DMS53 (cell line): ENCODE measurements at regions not wholly inside any gene's neighbourhood (a gene's known extent, or its start where the extent isn't known, plus 50 kb on each side); places are given as distances from the start of the nearest gene placed in this dataset.

Source experiments
- DNase-seq: peaks from one replicate; lab custom pipeline; 2025; lab: John Stamatoyannopoulos, UW

DNA sequence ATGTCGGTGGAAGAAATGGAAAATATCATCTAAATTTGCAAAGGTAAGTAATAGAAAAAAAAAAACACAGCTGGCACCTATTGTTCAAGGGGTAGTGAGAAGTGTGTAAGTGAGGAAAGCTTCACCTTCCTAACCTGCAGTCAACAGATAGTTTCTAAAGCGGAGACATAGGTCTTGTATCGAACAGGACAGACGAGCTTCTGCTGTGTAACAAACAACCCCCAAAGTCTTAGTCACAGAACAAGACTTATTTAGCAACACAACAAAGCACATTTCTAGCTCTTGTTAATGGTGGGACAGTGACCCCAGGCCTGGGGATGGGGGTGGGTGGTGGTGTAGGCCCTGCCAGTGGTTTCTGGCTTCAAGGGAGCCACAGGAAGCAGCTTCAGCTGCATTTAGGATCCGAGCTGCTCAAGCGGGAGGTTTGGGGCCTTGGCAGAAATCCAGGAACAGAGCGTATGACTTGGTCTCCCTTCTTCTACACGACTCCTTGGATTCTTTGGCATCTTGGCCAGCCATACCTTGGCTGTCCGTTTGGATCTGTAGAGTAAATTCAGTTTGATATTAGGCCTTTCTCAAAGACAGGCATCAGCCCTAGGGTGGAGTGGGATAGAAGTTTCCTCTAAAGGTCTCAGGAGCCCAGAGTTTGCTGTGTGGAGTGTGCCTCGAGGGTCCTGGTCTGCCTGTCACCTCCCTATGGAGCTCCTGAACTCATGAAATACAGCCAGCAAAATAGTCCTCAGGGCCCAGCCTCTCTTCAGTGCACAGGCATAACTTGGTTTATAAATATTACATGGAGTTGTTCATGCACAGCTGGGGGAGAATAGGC is 56.9 kb upstream of the SHH start:
- DNase-seq = no peak

DNA sequence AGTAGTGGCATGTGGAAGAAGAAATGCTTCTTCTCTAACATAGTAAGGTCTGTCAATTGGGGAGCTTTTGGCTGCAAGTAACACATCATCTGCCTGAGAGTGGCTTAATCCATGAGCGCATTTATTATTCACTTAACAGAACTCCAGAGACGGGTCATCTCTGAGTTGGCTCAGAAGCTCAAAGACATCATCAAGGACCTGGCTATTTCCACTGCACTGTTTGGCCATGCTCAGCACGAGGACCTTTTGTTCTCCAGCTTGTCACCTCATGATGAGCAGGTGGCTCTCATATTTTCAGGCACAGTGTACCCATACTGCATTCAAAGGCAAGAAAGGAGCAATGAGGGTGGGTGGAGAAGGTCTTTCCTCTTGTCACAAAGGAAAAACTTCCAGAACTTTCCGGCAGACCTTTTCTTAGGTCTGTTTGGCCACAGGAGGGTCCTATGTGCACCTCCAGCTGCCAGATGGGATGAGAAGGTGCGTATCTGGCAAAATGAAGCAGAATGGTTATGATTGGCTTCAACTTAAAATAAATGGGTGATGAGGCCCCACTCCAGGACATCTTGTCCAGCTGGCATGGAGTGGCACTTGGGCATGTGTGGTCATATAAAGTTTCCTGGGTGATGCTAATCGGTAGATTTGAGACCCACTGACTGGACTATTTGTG is 55.6 kb upstream of the SHH start:
- no peak for DNase-seq

DNA sequence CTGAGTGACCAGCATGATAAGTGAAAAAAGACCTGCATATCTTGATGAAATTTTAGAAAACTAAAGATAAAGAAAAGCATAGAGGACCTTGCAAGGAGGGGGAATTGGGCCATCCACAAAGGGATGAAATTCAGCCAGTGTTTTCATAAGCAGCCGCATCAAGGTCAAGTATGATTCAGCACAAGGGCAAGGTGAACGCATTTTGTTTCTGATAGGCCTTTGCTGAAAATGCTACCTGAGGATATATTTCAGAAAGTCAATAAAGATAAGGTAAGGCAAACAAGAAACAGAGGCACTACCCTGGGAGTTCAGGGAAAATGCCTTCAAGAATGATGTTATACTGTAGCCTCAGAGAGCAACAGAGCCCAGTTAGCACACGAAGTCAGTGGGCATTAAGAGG is 55.0 kb upstream of the SHH start:
- no peak for DNase-seq

DNA sequence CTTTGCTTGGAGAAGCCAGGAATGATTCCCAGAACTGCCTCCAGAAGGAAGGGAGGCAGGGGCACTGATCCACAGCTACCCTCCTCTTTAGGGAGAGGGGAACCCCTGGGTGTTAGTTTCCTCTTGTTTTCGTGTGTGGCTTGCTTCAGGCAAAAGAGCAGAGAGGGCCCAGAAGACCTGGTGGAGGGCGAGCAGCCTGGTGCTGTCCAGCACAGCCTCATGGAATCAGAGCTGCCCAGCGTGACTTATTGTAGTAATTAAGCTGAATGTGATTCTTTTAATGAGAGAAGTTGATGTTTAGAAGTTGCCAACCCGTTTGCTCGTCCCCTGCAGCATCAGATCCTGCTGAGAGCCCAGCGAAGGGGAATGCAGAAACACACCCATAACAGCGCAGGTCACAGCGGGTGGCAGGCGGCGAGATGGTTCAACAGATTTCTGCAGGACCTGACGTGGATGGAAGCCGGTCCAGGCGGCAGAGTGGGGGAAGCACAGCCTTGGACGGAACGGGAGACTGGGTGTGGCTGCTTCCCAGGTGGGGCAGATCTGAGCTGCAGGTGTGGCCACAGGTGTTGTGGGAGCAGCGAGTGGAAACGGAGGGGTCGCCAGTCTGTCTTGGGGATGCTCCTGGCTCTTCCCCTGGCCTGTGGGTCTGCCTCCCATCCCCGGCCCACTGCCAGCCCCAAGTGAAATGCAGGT is 53.7 kb upstream of the SHH start:
- no peak for DNase-seq

DNA sequence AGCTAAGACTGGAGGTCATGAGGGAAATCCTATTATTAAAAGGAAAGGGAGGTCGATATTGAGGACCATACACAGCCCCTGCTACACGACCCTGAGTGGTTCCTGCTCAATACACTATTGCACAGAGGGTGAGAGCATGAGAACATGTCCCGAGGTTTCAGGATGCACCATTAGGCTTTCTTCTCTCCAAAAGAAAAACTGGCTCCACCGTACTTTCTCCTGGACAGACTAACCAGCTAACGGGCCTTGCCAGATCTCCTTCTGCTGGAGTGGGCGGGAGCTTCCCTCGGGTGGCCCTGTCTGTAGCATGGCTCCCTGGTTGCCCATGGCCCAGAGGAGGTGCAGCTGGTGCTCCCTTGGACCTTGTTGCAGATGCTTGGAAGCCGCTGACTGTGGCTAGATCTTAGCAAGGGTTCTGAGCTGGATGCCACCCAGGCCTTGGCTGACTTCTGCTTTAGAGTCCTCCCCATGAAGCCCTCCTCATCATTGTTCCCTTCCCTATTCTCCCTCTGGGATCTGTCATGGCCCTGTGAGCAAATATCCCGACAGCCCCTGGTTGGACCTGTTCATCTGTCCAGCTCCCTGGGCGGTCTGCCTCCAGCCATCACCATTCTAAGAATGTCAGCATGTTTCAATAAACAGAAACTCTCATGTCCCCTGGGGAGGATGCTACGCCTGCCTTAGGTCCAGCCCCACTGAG is 52.9 kb upstream of the SHH start:
- no peak for DNase-seq

DNA sequence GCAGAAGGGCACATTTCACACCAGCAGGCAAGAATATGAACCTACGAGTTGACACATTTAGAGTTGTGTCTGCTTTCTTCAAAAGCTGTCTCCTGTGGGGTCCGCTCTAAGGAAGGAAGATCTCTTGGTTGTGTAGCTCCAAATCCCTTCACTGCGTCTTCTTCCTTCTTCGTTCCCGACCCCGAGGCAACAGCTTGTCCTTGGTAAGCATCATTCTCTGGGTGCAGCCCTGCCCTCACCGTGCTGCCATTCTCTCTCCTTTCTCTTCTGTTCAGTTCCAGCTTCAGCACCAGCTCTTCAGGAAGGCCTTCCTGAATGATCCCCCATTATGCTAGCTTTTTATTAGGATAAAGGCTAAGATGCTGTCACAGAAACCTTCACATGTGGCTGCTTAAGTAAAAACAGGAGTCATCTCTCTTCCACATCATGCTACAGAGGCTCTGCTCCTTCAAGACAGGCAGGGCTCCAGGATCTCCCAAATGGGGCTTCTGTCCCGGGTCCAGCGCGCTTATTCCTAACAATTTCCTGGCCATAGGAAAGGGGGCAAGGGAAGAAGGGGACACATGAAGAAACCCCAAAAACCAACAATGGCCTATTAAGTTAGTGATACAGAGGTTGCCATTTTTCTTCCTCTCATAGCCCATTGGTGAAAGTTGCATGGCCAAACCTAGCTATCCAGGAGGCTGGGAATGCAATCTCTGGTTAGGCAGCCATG is 52.2 kb upstream of the SHH start:
- no peak for DNase-seq

DNA sequence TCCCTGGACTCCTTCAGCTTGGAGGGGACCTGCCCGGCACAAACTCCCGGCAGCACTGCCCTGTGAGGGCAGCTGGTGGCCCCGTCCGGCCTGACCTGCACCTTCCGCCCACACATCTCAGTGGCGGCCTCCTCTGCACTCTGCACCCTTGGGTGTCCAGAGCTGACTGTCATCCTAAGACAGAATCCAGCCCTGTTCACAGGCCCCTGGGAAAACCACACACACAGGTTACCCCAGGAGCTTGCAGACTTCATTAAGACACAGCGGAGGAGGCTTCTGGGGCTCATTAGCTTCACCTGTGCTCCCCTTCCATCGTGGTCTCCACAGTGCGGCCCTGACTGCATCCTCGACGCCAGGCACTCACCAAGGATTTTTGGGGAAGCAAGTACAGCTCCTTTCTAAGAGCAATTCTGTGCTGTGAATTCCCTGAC is 51.5 kb upstream of the SHH start:
- no peak for DNase-seq

DNA sequence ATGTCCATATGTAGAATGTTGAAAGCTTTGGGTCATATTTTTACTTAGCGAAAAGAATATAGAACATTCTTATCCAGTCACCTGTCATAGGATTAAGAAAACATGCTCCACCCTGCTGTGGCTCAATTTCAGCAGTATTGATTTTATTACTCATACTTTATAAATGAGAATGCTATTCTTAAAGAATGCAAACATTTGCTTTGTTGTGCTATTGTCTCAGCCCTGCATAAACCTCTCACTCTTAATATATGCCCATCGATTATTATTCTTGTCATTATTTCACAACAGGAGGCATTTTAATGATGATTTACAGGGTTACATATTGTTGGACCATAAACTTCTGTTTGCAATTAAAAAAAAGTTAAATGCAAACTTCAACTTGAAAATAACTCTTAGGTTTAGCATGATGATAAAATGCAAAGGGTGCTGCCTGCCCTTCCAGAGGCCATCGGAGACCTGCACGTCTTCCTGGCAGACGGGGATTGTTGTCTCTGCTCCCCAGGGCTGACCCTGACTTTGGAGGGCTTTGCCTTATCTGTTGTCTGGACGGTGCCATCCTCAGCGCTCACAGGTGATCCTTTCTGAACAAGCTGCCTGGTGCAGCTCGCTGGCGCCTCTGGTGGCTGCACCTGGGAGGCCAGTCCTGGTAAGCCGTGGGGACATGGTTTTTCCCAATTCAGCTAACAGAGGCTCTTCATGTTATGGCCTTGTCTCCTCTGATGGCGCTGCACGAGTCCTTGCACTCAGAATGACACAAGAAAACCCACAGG is 50.0 kb upstream of the SHH start:
- no peak for DNase-seq
